Right lobe of liver (tissue), 4 donors: ENCODE measurements at regions not wholly inside any gene's neighbourhood (a gene's known extent, or its start where the extent isn't known, plus 50 kb on each side); places are given as distances from the start of the nearest gene placed in this dataset.

Experiments
- POLR2A ChIP-seq: fragments of 450-650 bp; IDR thresholded peaks from one replicate; pipeline ENCODE4 v1.6.1; 2017; ENCODE audit warnings: antibody characterized with exemption, mild to moderate bottlenecking
- TF ChIP-seq, protein P1 (sequence below), 4 donors: fragments of 200-600 bp in 3 of 4; fragments of 450-650 bp in 1 of 4; IDR thresholded peaks; one replicate each; pipeline versions ENCODE4 v1.5.1 to v1.8.0; 2016 to 2022; ENCODE audit warnings: antibody characterized with exemption in 4 of 4, mild to moderate bottlenecking in 2 of 4
- donor health status: DM: no; HTN: no; CAD: no.
- donor health status: DM: no; HTN: no; CAD: no.
- donor health status: DM: no; HTN: yes; CAD: no.

DNA sequence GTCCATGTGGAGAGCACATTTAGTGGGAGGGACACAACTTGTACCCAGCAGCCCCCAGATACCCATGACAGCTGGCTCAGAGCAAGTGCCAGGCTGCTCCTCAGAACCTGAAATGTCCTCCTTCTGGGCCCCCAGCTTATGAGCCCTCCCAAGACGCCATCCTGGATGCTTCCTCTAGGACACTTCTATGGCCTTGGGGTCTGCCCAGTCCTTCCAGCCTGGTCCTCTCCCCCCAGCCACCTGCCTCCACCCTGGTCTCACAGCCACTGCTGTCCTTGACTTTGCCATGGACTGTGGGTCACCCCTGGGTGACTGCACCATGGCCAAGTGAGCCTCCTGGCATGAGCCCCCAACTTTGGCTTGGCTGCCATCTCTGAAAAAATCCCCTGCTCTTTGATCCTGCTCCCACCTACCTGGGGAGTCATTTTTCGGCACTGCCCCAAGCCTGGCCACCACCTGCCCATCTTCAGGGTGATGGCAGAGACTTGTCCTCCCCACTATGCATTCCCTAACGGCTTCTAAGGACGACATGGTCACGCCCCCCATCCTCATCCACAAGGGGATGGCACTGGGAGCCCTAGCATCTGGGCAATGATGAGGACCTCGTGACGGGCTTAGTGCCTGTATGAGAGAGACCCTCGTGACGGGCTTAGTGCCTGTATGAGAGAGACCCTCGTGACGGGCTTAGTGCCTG lies 323.7 kb downstream of the TMEM121 start:
- no peak for TF ChIP-seq POLR2A
- TF ChIP-seq, protein P1, sequence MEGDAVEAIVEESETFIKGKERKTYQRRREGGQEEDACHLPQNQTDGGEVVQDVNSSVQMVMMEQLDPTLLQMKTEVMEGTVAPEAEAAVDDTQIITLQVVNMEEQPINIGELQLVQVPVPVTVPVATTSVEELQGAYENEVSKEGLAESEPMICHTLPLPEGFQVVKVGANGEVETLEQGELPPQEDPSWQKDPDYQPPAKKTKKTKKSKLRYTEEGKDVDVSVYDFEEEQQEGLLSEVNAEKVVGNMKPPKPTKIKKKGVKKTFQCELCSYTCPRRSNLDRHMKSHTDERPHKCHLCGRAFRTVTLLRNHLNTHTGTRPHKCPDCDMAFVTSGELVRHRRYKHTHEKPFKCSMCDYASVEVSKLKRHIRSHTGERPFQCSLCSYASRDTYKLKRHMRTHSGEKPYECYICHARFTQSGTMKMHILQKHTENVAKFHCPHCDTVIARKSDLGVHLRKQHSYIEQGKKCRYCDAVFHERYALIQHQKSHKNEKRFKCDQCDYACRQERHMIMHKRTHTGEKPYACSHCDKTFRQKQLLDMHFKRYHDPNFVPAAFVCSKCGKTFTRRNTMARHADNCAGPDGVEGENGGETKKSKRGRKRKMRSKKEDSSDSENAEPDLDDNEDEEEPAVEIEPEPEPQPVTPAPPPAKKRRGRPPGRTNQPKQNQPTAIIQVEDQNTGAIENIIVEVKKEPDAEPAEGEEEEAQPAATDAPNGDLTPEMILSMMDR (IDR thresholded peaks at IDR 0.05) = no peak
